Activated T-helper 1 cell treated with Interleukin-2 at 50 U/mL for 16 hours (primary cell): ENCODE measurements at regions not wholly inside any gene's neighbourhood (a gene's known extent, or its start where the extent isn't known, plus 50 kb on each side); places are given as distances from the start of the nearest gene placed in this dataset.

ENCODE experiments used
- DNase-seq: peaks from one replicate; pipeline ENCODE4 v3.0.0-alpha.2; 2020; ENCODE audit warnings: low read depth

DNA sequence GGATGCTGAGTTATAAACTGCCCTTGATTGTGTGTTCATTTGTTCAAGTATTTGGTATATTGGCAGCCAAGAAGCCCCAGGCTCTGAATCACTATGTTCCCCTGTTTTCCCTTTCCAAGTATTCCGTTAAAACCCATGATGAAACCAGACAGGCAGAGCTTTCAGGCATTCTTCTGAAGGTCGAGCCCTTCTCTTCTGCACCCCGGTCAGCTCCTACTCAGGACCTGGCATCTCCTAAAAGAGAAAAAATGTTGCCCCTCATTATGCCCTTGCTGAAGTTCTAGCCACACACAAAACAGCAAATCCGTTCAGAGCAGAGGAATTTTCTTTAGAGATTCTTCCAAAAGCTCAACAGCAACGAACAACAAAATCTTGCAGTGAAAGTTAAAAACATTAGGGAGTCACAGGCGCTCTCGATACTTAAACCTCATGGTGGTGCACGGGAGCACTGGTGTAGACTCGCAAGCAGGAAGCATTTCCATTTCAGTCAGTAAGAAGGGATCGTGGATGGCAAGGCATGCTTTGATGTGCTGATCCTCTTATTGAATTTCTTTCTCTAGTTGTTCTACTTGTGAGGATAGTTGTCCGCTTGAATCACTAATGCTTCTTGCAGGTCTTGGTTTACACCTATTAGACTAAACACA is 264.9 kb downstream of the SKIDA1 start:
- no peak for DNase-seq

DNA sequence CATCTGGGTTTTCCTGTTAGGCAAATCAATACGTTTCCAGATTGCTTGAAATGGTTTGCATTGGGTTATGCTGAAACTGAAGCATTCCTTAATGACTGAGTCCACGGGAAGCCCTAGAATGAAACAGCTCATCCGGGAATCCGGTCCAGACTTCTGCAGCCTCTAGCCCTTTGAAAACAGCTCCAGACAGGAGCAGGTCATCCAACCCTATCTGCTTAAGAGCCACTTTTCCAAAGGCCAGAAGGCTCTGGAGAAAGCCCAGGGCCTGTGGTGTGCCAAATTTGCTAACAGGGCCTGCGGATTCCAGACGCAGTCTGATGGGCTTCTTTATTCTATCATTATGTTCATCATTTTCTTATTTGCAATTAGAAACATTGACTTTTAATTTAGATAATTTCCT is 265.4 kb downstream of the SKIDA1 start:
- no peak for DNase-seq

- no peak for DNase-seq
Measured at GRCh38 chr10:21257919-21258318, 267.6 kb downstream of the SKIDA1 start.

DNA sequence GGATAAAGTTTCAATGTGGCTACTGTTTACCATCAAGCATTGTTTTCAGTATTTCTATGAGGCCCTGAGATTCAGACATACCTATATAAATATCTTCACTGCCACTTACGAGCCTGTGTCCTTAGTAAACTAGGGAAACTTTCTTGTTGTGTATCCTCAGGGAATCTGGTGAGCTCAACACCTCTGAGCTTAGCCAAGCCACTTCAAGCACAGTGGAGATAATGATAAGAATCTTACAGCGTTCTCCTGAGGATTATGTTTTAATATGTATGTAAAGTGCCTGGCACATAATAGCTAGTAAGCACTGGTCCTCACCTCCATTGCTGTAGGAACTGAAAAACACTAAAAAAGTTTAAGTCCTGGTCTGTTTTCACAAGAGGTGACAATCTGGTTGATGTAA is 268.3 kb downstream of the SKIDA1 start:
- DNase-seq: no peak

GRCh38 chr10:21249435-21249834 is 276.0 kb downstream of the SKIDA1 start:
- no peak for DNase-seq

- no peak for DNase-seq
Measured at GRCh38 chr10:21247592-21247991, 277.9 kb downstream of the SKIDA1 start.

DNA sequence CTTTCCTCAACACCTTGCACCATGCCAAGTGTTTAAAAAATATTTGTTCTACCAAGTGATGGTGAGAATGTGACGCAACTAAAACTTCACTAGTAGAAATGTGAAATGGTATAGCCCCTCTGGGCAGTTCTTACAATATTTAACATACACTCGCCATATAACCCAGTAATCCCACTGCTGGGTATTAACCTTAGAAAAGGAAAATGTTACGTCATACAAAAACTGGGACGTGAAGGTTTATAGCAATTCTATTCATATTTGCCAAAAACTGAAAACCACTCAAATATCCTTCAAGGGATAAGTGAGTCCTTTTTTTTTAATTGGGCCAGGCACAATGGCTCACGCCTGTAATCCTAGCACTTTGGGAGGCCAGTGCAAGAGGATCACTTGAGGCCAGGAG is 279.3 kb downstream of the SKIDA1 start:
- DNase-seq: no peak

DNA sequence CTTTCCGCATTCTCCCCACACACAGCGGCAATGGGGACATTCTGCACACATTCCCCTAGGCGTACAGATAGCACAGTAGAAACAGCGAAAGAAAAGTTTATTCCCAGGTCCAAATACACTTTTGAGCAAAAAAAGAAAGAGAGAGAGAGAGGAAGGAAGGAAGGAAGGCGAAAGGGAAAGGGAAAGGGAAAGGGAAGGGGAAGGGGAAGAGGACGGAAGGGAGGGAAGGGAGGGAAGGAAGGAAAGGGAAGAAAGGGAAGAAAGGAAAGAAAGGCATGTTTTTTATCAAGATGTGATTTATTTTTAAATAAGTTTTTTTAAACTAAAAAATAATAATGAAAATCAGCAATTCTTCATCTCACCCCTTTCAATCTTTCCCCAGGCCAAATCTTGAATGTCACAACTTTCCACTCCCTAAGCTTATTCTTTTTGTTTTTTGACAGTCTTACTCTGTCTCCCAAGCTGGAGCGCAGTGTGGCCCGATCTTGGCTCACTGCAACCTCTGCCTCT is 281.7 kb downstream of the SKIDA1 start:
- DNase-seq: no peak

GRCh38 chr10:21242915-21243314 is 282.6 kb downstream of the SKIDA1 start:
- DNase-seq: no peak

GRCh38 chr10:21238717-21239116 is 286.8 kb downstream of the SKIDA1 start:
- no peak for DNase-seq

GRCh38 chr10:21238044-21238443 is 287.4 kb downstream of the SKIDA1 start:
- DNase-seq: no peak

- no peak for DNase-seq
Measured at GRCh38 chr10:21234761-21235160, 290.7 kb downstream of the SKIDA1 start.

DNA sequence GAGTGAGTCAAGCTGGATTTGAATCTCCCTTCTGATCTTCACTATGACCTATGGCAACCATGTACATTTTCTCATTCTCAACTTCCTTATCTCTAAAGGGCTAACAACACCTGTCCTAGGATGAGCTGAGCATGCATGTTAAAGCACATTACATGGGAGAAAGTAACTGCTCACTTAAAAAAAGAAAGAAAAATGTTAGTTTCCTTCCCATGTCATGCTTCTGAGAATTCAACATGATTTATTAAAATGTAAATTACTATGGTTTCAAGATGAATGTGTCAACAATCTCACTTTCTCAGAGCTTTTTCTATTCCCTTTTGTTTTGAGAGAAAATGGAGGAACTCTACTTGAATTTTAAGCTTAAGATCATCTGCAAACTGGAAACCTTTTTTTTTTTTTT is 295.3 kb downstream of the SKIDA1 start:
- no peak for DNase-seq

DNA sequence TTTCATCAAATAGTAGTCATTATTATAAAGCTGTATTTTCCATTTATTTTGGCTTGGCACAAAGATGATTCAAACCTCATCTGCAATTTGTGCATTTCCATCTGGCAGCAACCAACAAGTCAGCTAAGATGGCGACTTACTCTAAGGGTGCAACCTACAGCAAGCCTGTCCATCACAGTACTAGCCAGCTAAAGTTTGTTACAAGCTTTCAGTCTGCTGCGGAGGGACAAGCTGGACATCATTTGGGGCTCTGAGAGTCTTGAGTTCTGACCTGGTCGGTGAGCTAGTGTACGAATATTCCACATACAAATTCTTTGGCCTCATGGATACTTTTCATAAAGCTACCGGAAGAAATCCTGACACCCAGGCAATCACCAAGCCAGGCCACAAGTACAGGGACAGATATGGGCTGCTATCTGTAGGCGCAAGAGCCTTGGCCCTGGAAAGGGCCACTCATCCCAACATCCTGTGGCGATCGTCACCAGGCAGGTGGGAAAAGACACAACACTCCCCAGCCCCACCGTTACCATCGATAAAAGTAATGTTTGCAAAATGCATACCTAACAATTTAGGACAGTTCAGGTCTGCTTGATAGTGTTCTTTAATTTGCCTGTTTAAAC is 307.6 kb downstream of the SKIDA1 start:
- DNase-seq: no peak

GRCh38 chr10:21217107-21217506 is 308.4 kb downstream of the SKIDA1 start:
- DNase-seq: no peak

GRCh38 chr10:21214329-21214728 is 311.2 kb downstream of the SKIDA1 start:
- DNase-seq: no peak

DNA sequence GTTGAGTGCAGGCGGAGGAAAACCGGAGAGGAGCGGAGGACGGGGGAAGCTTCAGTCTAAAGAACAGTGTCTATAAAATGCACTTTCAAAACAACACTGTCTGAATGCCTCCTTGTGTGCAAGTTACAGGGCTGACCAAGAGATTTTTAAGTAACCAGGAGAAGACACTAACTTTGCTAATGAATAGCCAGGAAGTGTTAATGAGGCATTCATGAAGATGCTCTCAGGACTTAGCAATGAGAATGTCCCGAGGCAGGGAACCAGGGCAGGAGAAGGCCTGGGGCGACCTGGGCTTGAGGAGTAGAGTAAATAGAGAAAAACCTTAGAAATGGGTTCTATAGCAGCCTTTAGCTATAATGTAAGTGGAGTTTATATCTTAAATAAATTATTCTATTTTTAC is 312.1 kb downstream of the SKIDA1 start:
- DNase-seq: no peak

DNA sequence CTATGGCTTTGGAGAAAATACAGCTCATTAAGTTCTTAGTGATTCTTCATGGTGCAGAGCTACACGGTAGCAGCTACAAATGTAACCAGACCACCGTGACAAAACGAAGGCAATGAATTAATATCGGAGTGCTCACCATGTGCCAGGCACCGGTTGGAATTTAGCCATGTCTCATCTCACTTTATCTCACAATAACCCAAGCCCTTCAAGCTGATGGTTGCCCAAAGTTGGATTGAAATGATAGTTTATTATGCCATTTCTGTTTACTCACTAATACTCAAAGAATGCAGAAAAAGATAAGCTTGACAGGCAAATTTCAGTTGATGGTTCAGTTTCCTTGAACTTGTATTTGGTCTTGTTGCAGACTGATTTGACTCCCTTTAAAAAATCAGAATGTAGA is 312.6 kb downstream of the SKIDA1 start:
- no peak for DNase-seq

- DNase-seq: no peak
Measured at GRCh38 chr10:21212348-21212747, 313.1 kb downstream of the SKIDA1 start.

DNA sequence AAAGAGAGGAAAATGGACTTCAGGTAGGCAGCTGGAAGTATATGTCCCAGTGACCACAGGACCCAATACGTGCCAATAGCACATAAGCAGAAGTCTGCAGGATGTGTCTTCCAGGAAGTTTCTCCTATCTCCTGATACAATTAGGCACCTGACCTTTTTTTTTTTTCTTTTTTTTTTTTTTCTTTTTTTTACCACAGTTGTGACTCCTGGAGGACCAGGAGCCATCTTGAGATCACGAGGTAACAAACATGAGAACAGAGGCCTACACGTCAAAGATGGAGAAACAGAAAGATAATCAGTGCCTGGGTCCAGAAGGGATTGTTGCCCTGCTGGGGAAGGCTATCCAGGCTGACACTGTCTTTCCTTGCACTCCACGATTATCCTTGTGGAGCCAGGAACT is 312.4 kb upstream of the NEBL start:
- DNase-seq: no peak

GRCh38 chr10:21208666-21209316 is 311.7 kb upstream of the NEBL start:
- DNase-seq: no peak

GRCh38 chr10:21207852-21208646 is 310.9 kb upstream of the NEBL start:
- no peak for DNase-seq

DNA sequence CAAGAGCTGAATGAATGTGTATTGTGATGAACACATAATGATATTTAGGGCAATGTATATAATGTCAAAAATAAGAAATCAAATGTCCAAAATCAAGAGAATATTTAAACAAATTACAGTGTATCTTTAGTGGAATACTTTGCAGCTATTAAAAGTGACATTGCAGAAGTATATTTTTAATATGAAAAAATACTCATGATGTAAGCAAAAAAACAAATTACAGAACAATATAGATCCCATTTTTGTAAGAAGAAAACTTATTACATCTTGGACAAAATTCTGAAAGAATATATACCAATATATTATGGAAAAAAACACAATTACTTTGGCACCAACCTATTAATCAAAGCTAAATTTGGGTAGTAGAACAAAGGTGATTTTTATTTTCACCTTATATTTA is 308.2 kb upstream of the NEBL start:
- DNase-seq: no peak
